GM18870 (cell line): ENCODE measurements at regions not wholly inside any gene's neighbourhood (a gene's known extent, or its start where the extent isn't known, plus 50 kb on each side); places are given as distances from the start of the nearest gene placed in this dataset.
"Not testable (repeated sequence)": the region's sequence is repeated elsewhere in the genome, so short reads cannot be mapped to it uniquely, and the experiment has no call there.

Experiments
- ATAC-seq: cut with Tn5 transposase; IDR thresholded peaks from one replicate; pipeline ENCODE4 v1.9.1; 2021; ENCODE audit warnings: moderate library complexity; ENCODE audit not compliant: unreplicated experiment

GRCh38 chr6:6724539-6725467 lies 136.3 kb downstream of the LY86 start:
- ATAC-seq = no peak

- ATAC-seq = no peak
These were observed 137.1 kb downstream of the LY86 start for GRCh38 chr6:6725468-6726209.

GRCh38 chr6:6728169-6728941 lies 139.8 kb downstream of the LY86 start:
- ATAC-seq = no peak

- no peak for ATAC-seq
These were observed 141.5 kb downstream of the LY86 start for GRCh38 chr6:6729971-6730370.

GRCh38 chr6:6730831-6731230 lies 142.3 kb downstream of the LY86 start:
- ATAC-seq = no peak

GRCh38 chr6:6734479-6735465 lies 146.3 kb downstream of the LY86 start:
- ATAC-seq = no peak

- ATAC-seq = no peak
These were observed 148.5 kb downstream of the LY86 start for GRCh38 chr6:6736791-6737654.

GRCh38 chr6:6737671-6738070 lies 149.2 kb downstream of the LY86 start:
- no peak for ATAC-seq

- ATAC-seq = no peak
These were observed 149.6 kb downstream of the LY86 start for GRCh38 chr6:6738108-6738507.

GRCh38 chr6:6738922-6739716 lies 150.6 kb downstream of the LY86 start:
- ATAC-seq = no peak

GRCh38 chr6:6740595-6740994 lies 152.1 kb downstream of the LY86 start:
- no peak for ATAC-seq

GRCh38 chr6:6741264-6741663 lies 152.7 kb downstream of the LY86 start:
- ATAC-seq = no peak

GRCh38 chr6:6742535-6742934 lies 154.0 kb downstream of the LY86 start:
- ATAC-seq = no peak

- no peak for ATAC-seq
These were observed 156.0 kb downstream of the LY86 start for GRCh38 chr6:6744551-6744950.

GRCh38 chr6:6745637-6746332 lies 157.3 kb downstream of the LY86 start:
- not testable (repeated sequence) for ATAC-seq

- ATAC-seq = no peak
These were observed 157.9 kb downstream of the LY86 start for GRCh38 chr6:6746333-6746969.

- ATAC-seq = no peak
These were observed 158.4 kb downstream of the LY86 start for GRCh38 chr6:6746970-6747338.
